ENCODE measurements at regions not wholly inside any gene's neighbourhood (a gene's known extent, or its start where the extent isn't known, plus 50 kb on each side); places are given as distances from the start of the nearest gene placed in this dataset.
"Not testable (repeated sequence)": the region's sequence is repeated elsewhere in the genome, so short reads cannot be mapped to it uniquely, and the experiment has no call there.

- no peak for DNase-seq (ENCODE audit: low spot score)
Measured at GRCh38 chr13:68970532-68970931, 1137.1 kb upstream of the ATXN8OS start.

DNA sequence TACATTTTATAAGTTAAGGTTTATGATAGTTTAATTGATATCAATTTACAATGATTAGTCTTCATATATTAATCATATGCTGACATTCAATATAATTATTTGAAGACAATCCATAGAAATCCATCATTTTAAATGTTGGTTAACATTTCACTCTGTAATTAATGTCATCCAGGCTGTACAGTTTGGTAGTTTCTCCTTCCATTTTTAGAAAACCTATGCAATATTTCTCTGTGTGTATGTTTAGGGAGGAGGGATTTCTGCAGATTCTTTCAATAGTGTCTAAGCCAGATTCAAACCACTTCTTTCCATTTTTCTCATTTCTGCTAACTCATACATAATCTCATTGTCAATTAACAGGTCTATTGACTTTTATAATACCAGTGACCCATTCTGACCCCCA is 1159.0 kb upstream of the ATXN8OS start:
- DNase-seq (ENCODE audit: low spot score), result no peak

- no peak for DNase-seq (ENCODE audit: low spot score)
Measured at GRCh38 chr13:68944272-68944671, 1163.4 kb upstream of the ATXN8OS start.

DNA sequence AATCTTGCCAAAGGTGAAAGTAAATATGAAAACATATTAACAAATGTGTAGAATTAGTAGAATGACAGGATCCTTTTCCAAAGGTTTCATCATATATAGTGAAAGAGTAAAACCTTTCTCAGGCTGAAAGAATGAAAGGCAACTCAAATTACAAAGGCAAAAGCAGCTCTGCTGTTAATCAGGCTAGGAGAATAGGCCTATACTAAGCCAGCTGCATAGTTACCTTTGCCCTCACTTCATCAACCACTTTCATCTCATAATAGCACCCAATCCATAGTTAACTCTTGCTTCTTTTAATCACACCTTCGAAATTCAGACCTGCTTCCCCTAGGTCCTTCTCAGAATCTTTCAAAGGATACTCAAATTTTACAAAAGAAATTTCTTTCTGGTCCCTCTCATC is 1167.6 kb upstream of the ATXN8OS start:
- no peak for DNase-seq (ENCODE audit: low spot score)

- no peak for DNase-seq (ENCODE audit: low spot score)
Measured at GRCh38 chr13:68938639-68939038, 1169.0 kb upstream of the ATXN8OS start.

- DNase-seq (ENCODE audit: low spot score), result no peak
Measured at GRCh38 chr13:68929075-68929745, 1178.4 kb upstream of the ATXN8OS start.

- peak; percentile 78 for DNase-seq (ENCODE audit: low spot score)
Measured at GRCh38 chr13:68927387-68928026, 1180.1 kb upstream of the ATXN8OS start.

DNA sequence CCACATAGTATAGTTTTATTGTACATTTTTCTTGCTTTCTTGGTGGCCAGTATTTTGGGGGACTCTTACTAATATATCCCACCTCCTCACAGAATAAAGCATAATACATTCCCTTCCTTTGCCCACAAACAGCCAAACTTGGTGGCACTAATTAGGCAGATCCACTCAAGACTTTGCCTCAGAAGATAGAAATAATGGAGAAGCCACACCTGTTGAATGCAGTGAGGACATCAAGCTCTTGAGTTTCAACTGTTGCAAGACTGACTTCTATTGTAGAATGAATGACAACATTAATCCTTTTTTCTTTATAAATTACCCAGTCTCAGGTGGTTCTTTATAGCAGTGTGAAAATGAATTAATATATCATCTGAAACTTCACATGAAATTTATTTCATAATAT is 1183.6 kb upstream of the ATXN8OS start:
- DNase-seq (ENCODE audit: low spot score), result no peak

- DNase-seq (ENCODE audit: low spot score), result no peak
Measured at GRCh38 chr13:68908879-68909278, 1198.7 kb upstream of the ATXN8OS start.

DNA sequence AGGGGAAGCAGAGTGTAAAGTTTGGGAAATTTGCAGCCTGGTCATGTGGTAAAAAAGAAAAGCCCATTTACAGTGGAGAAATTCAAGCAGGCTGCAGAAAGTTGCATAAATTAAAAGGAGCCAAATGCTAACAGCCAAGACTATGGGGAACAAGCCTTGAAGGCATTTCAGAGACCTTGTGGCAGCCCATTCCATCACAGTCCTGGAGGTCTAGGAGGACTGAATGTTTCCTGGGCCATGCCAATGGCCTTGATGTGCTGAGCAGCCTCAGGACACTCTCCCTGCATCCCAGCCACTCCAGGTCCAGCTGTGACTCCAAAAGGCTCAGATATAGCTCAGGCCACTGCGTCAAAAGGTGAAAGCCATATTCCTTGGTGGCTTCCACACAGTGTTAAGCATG is 1202.4 kb upstream of the ATXN8OS start:
- DNase-seq (ENCODE audit: low spot score), result no peak

GRCh38 chr13:68897331-68897928 is 1210.2 kb upstream of the ATXN8OS start:
- no peak for DNase-seq (ENCODE audit: low spot score)

- DNase-seq (ENCODE audit: low spot score), result peak; percentile 40
Measured at GRCh38 chr13:68895696-68896095, 1211.9 kb upstream of the ATXN8OS start.

DNA sequence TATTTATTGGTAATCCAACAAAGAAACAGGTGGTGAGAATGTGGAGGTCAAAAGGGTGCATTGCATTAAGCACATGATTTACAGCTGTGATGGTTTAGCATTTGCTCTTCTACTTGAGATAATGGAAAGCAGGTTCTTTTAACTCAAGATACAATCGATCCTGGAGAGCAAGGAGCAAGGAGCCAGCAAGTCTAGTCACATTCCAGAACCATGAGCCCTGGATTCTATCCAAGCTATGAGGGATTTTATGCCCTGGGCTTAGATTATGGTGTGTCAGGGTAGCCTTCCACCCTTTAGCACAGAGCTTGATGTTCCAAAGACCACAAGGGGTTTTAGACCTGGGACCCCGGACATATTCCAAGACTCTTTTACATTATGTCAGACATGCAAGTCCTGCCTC is 1213.9 kb upstream of the ATXN8OS start:
- DNase-seq (ENCODE audit: low spot score), result not testable (repeated sequence)

- not testable (repeated sequence) for DNase-seq (ENCODE audit: low spot score)
Measured at GRCh38 chr13:68892596-68892995, 1215.0 kb upstream of the ATXN8OS start.

DNA sequence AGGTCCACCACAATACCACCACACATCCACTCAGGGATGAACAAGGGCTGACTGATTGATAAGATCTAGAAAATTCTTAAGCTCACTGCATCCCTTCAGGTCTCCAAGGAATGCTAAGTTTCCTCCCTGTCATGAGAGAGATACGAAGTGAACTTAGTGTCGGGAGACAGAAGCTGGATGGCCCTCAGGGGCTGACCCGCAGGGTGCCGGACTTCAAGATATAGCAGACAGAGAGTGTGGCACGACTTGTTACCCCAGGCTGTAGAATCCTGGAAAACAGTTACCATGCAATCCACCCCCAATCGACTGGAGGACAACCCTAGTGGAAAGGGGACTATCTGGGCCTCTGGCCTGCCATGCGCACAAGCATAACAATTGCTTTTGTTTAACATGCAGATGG is 1217.5 kb upstream of the ATXN8OS start:
- not testable (repeated sequence) for DNase-seq (ENCODE audit: low spot score)

- DNase-seq (ENCODE audit: low spot score), result no peak
Measured at GRCh38 chr13:68888832-68889231, 1218.8 kb upstream of the ATXN8OS start.

GRCh38 chr13:68872338-68872737 is 1235.3 kb upstream of the ATXN8OS start:
- peak; percentile 24 for DNase-seq (ENCODE audit: low spot score)

DNA sequence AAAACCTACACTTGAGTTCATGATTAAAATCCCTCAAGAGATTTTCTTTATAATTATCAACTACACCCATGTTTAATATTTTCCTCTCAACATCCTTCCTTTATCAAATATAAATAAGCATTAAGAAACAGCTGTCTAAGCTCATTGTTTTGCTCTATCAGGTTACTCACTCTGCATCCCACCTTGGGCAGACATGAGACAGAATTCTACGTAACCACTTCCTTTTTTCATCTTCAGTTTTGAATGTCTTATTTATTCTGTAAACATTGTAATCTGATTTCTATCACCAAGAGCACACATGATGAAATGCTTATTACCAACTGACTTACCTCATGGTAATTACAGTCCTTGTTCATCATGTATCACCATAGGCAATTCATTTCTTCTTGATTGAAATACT is 1256.6 kb upstream of the ATXN8OS start:
- no peak for DNase-seq (ENCODE audit: low spot score)

DNA sequence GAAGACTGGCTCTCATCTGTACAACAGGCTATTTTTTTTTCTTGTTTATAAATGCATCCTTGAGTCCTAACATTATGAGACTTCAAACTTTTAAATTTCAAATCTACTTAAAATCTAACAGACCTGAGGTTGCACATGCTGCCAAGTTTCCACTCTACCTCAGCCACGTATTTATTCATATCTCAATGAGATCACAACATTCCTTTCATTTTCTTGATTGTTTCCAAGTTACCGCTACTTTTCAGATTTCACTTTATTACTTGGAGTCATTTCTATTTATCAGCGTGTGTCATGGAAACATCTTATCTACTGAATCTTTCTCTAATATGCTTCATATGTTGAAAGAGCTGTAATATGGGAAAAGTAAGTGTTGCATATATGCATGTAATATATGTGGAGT is 1257.5 kb upstream of the ATXN8OS start:
- no peak for DNase-seq (ENCODE audit: low spot score)

DNA sequence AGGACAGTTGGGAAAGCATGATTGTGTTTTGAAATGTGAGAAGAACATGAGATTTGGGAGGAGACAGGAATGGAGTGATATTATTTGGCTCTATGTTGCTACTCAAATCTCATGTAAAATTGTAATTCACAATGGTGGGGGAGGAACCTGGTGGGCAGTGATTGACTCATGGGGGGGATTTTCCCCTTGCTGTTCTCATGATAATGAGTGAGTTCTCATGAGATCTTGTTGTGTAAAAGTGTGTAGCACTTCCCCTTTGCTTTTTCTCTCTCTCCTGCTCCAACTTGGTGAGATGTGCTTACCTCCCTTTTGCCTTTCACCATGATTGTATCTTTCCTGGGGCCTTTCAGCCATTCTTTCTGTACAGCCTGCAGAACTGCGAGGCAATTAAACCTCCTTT is 1261.0 kb upstream of the ATXN8OS start:
- no peak for DNase-seq (ENCODE audit: low spot score)

GRCh38 chr13:68834375-68834774 is 1273.3 kb upstream of the ATXN8OS start:
- no peak for DNase-seq (ENCODE audit: low spot score)

- DNase-seq (ENCODE audit: low spot score), result no peak
Measured at GRCh38 chr13:68816715-68817114, 1290.9 kb upstream of the ATXN8OS start.

DNA sequence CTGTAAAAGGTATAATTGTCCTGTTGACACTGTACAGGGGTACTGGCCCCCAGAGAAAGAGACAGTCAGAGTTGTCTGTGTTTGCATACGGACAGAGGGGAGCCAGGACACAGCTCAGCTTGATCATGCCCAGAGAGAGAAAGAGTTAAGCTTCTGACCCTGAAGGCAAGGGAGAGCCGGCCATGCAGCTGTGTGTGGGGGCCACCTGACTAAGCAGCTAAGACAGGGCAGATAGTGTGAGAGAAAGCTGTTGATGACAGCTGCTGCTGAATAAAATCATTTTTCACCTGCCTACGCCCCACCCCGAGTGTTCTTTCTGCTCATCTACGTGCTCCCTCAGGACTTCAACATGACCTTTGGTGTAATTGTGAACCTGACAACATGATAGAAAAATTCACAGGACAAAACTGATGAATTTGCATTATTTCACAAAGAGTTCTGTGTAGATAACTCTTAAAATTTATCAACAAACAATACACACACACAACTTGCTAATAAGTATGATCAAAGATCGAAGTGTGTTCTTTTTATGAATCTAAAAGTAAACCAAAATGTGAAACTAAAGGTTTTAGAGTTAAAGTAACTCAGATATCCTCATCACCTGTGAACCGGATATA is 1294.3 kb upstream of the ATXN8OS start:
- no peak for DNase-seq (ENCODE audit: low spot score)
